Activated naive CD8-positive, alpha-beta T cell treated with anti-CD3 and anti-CD28 coated beads, Interleukin-2, amount 10 ng/mL, durations not matched to agents 7 days and 5 days (primary cell): ENCODE measurements at regions not wholly inside any gene's neighbourhood (a gene's known extent, or its start where the extent isn't known, plus 50 kb on each side); places are given as distances from the start of the nearest gene placed in this dataset.

Experiments
- ATAC-seq: fragments of 150-1000 bp; cut with Tn5 transposase; one replicate; pipeline ENCODE4 v1.10.0; 2021; ENCODE audit warnings: low read depth, moderate library complexity
- POLR2A ChIA-PET: fragments of 350-600 bp; sonication (Branson Sonifier 250); formaldehyde crosslinking; loops from one replicate; lab custom pipeline; 2021; ENCODE audit warnings: antibody characterized with exemption; lab: Charles Lee
- DNase-seq: peaks from one replicate; pipeline ENCODE4 v3.0.0; 2021
- H3K27ac Mint-ChIP-seq: one replicate; pipeline ENCODE4 v1.8.0; 2022; ENCODE audit warnings: mild to moderate bottlenecking, mixed read lengths
- H3K27me3 Mint-ChIP-seq: one replicate; pipeline ENCODE4 v1.8.0; 2022; ENCODE audit warnings: mild to moderate bottlenecking, moderate library complexity, mixed read lengths
- H3K36me3 Mint-ChIP-seq: one replicate; pipeline ENCODE4 v1.8.0; 2021; ENCODE audit warnings: mild to moderate bottlenecking, mixed read lengths
- H3K4me1 Mint-ChIP-seq: one replicate; pipeline ENCODE4 v1.8.0; 2021; ENCODE audit warnings: mixed read lengths
- H3K4me3 Mint-ChIP-seq: one replicate; pipeline ENCODE4 v1.8.0; 2022; ENCODE audit warnings: mild to moderate bottlenecking, moderate library complexity, mixed read lengths
- H3K9me3 Mint-ChIP-seq: one replicate; pipeline ENCODE4 v1.8.0; 2021; ENCODE audit warnings: mixed read lengths

GRCh38 chr12:67501362-67501761, 147.2 kb upstream of the DYRK2 start:
- peaks cover 6% of the 10 kb centered on the region for H3K4me1 Mint-ChIP-seq
- POLR2A ChIA-PET, result no interaction called here
- H3K27ac Mint-ChIP-seq, result no peak overlapping the region
- no peak overlapping the region for H3K4me3 Mint-ChIP-seq
- DNase-seq (no peak), ATAC-seq (no peak)
- peaks cover 11% of the 10 kb centered on the region for H3K9me3 Mint-ChIP-seq
- H3K27me3 Mint-ChIP-seq, result peaks cover 3% of the 10 kb centered on the region
- peaks cover 2% of the 10 kb centered on the region for H3K36me3 Mint-ChIP-seq

DNA sequence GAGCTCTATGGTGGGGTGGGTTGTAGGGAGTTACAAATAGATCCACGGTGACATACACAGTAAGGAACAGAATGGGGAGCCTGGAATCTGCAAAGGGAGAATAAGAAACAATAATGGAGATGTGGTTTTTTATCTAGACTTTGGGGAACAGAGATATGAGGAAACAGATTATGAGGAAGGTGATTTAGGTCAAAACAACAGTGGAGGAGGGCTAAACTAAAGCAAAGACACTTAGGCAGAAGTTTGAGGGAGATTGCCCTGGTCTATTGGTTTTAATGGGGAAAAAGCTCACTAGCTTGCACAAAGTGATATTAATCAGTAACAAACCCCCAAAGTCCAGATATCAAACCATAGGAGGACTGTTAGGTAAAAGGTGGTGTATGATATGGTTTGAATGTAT, 144.5 kb upstream of the DYRK2 start:
- H3K36me3 Mint-ChIP-seq, result peaks cover 2% of the 10 kb centered on the region
- H3K27ac Mint-ChIP-seq, result no peak overlapping the region
- DNase-seq (no peak), ATAC-seq (no peak)
- peaks cover 6% of the 10 kb centered on the region for H3K4me1 Mint-ChIP-seq
- H3K9me3 Mint-ChIP-seq, result peaks cover 11% of the 10 kb centered on the region
- no peaks in the 10 kb centered on the region for H3K27me3 Mint-ChIP-seq
- no peak overlapping the region for H3K4me3 Mint-ChIP-seq
- POLR2A ChIA-PET, result no interaction called here

- DNase-seq (no peak), ATAC-seq (no peak)
- Mint-ChIP-seq H3K9me3 (peaks cover 11% of the 10 kb centered on the region), H3K36me3 (peaks cover 2% of the 10 kb centered on the region), H3K4me3 (no peak overlapping the region), H3K27me3 (no peaks in the 10 kb centered on the region), H3K27ac (no peak overlapping the region), H3K4me1 (peaks cover 2% of the 10 kb centered on the region)
- POLR2A ChIA-PET, result no interaction called here
These were observed 141.8 kb upstream of the DYRK2 start for GRCh38 chr12:67506739-67507138.

GRCh38 chr12:67508830-67509229, 139.7 kb upstream of the DYRK2 start:
- Mint-ChIP-seq H3K4me3 (no peak overlapping the region), H3K27ac (no peak overlapping the region), H3K36me3 (no peaks in the 10 kb centered on the region), H3K9me3 (peaks cover 4% of the 10 kb centered on the region), H3K4me1 (peaks cover 4% of the 10 kb centered on the region), H3K27me3 (no peaks in the 10 kb centered on the region)
- POLR2A ChIA-PET, result no interaction called here
- ATAC-seq (no peak), DNase-seq (no peak)

- no peak for DNase-seq
- H3K9me3 Mint-ChIP-seq, result peaks cover 2% of the 10 kb centered on the region
- no peak overlapping the region for H3K27ac Mint-ChIP-seq
- H3K4me3 Mint-ChIP-seq, result no peak overlapping the region
- peaks cover 5% of the 10 kb centered on the region for H3K4me1 Mint-ChIP-seq
- POLR2A ChIA-PET, result no interaction called here
- no peak for ATAC-seq
- no peaks in the 10 kb centered on the region for H3K27me3 Mint-ChIP-seq
- H3K36me3 Mint-ChIP-seq, result peaks cover under 1% of the 10 kb centered on the region
These were observed 138.7 kb upstream of the DYRK2 start for GRCh38 chr12:67509666-67510386.

GRCh38 chr12:67512061-67512460, 136.5 kb upstream of the DYRK2 start:
- ATAC-seq, result no peak
- H3K27ac Mint-ChIP-seq, result no peak overlapping the region
- peaks cover 3% of the 10 kb centered on the region for H3K36me3 Mint-ChIP-seq
- peaks cover 18% of the 10 kb centered on the region for H3K4me1 Mint-ChIP-seq
- DNase-seq, result no peak
- no peaks in the 10 kb centered on the region for H3K27me3 Mint-ChIP-seq
- H3K9me3 Mint-ChIP-seq, result peaks cover 2% of the 10 kb centered on the region
- POLR2A ChIA-PET, result interaction anchor here (0.7 kb wide), 1 partner anchor 33 kb away, joined by 3 read pairs; no protein-coding TSS in a partner anchor
- H3K4me3 Mint-ChIP-seq, result no peak overlapping the region

- Mint-ChIP-seq H3K4me3 (no peak overlapping the region), H3K27ac (no peak overlapping the region), H3K36me3 (peaks cover 3% of the 10 kb centered on the region), H3K4me1 (peaks cover 21% of the 10 kb centered on the region), H3K27me3 (no peaks in the 10 kb centered on the region), H3K9me3 (peaks cover 2% of the 10 kb centered on the region)
- DNase-seq (no peak), ATAC-seq (no peak)
- POLR2A ChIA-PET, result no interaction called here
These were observed 134.0 kb upstream of the DYRK2 start for GRCh38 chr12:67514502-67514901.

DNA sequence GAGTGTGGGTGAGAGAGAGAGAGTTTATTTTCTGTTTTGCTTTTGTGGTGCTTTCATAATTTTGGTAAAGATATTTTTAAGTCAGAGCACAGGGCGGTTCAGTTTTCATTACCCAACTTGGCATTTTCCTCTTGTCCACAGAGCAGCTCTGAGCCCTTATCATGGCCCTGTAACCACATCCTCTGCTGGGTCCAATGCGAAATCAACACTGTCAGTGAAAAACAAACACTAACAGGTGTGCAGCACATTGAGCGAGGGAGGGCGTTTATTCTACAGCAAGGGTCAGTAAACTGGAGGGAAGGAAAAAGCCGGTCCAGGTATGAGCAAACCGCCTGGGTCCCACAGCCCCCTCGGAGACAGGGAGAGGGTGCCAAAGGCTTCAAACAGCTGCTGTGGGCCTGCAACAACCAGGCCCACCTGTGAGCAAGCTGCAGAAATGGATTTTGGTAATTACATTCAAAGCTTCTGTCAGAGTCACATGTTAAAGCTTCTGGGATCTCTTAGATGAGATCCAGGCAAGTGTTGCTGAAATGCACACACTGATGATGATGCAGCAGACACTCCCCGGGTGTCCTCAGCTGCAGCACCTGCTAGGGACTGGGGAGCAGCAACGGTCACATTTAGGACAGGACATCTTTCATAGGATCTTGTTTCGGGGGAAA, 132.7 kb upstream of the DYRK2 start:
- Mint-ChIP-seq H3K4me1 (peaks cover 21% of the 10 kb centered on the region), H3K4me3 (peak overlapping the region; percentile 51), H3K27ac (peak overlapping the region; percentile 49), H3K36me3 (peaks cover 3% of the 10 kb centered on the region), H3K27me3 (no peaks in the 10 kb centered on the region), H3K9me3 (peaks cover 2% of the 10 kb centered on the region)
- DNase-seq (peak; percentile 44), ATAC-seq (peak; percentile 95)
- POLR2A ChIA-PET, result interaction anchor here (0.9 to 1.3 kb wide), 2 partner anchors 32 to 134 kb away, joined by 4 to 6 read pairs; no protein-coding TSS in a partner anchor

- Mint-ChIP-seq H3K4me3 (no peak overlapping the region), H3K9me3 (no peaks in the 10 kb centered on the region), H3K27ac (peak overlapping the region; percentile 13), H3K27me3 (no peaks in the 10 kb centered on the region), H3K4me1 (peaks cover 20% of the 10 kb centered on the region), H3K36me3 (peaks cover 3% of the 10 kb centered on the region)
- DNase-seq, result no peak
- ATAC-seq, result no peak
- POLR2A ChIA-PET, result no interaction called here
These were observed 131.2 kb upstream of the DYRK2 start for GRCh38 chr12:67517181-67517887.

DNA sequence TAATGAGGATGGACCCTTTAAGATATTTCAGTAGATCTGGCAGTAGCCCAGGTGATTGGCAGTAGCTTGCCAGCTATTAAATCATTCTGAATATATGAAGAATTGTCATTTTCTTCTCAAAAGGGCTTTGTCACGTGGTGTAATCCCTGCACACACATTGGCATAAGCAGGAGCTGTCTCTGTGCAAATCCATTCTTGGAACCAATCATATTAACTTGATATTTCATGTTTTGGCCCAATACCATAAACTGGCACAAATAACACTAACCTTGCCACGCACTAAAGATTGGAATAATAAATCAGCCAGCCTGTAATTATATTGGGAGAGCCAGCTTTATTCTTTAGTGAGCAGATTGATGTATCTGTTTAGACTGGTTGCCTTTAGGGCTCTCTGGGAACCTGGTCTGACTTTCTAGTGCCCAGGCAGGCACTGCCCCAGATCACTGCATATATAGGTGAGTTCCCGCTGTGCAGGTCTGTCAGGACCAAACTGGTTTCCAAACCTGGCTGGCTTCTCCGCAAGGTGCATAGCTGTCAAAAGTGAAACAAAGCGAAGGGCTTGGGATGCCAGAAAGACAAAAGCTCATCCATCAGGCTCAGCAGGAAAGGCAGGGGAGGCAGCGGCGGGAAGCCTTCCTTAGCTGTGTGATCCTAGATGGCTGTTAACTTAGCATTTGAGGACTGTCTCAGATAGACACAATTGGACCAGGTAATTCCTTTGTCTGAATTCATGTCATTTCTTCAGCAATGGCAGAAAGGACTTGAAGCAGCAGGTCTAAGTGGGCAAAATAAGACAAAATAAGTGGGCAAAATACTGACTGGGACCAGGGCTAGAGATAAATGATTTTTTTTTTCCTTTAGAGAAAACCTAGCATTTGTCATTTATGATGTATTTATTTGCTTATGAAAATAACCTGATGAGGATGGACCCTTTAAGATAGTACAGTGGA, 128.8 kb upstream of the DYRK2 start:
- Mint-ChIP-seq H3K36me3 (peaks cover 3% of the 10 kb centered on the region), H3K9me3 (no peaks in the 10 kb centered on the region), H3K4me1 (peaks cover 18% of the 10 kb centered on the region), H3K4me3 (no peak overlapping the region), H3K27ac (no peak overlapping the region), H3K27me3 (no peaks in the 10 kb centered on the region)
- POLR2A ChIA-PET, result no interaction called here
- ATAC-seq, result no peak
- DNase-seq, result no peak

DNA sequence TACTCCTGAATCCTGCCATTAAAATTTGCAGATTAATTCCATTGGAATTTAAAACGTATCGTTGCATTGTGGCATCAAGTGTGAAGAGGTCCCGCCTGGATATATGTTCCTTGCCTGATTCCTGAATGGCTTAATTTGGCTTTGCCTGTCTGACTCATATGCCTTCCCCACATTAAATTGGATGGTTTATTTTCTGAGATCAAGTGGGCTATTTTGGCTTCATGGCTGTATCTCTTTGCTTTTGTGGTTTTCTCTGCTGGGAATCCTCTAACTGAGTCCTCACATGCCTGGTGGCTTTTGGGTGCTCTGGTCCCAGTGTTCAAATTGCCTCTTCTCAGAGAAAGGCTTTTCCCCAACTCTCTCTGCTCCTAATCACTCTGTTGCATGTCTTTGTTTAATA, 127.9 kb upstream of the DYRK2 start:
- ATAC-seq (no peak), DNase-seq (no peak)
- POLR2A ChIA-PET, result no interaction called here
- Mint-ChIP-seq H3K27ac (no peak overlapping the region), H3K36me3 (no peaks in the 10 kb centered on the region), H3K27me3 (no peaks in the 10 kb centered on the region), H3K4me3 (no peak overlapping the region), H3K4me1 (peaks cover 10% of the 10 kb centered on the region), H3K9me3 (no peaks in the 10 kb centered on the region)

- Mint-ChIP-seq H3K9me3 (no peaks in the 10 kb centered on the region), H3K27me3 (no peaks in the 10 kb centered on the region), H3K4me1 (peaks cover under 1% of the 10 kb centered on the region), H3K4me3 (no peak overlapping the region), H3K36me3 (no peaks in the 10 kb centered on the region), H3K27ac (no peak overlapping the region)
- POLR2A ChIA-PET, result no interaction called here
- DNase-seq (no peak), ATAC-seq (no peak)
These were observed 126.3 kb upstream of the DYRK2 start for GRCh38 chr12:67522222-67522621.

- H3K27me3 Mint-ChIP-seq, result no peaks in the 10 kb centered on the region
- H3K36me3 Mint-ChIP-seq, result no peaks in the 10 kb centered on the region
- no peak overlapping the region for H3K4me3 Mint-ChIP-seq
- DNase-seq, result no peak
- H3K4me1 Mint-ChIP-seq, result no peaks in the 10 kb centered on the region
- no peaks in the 10 kb centered on the region for H3K9me3 Mint-ChIP-seq
- POLR2A ChIA-PET, result no interaction called here
- H3K27ac Mint-ChIP-seq, result no peak overlapping the region
- no peak for ATAC-seq
These were observed 125.0 kb upstream of the DYRK2 start for GRCh38 chr12:67523538-67523937.
